ENCODE measurements at regions not wholly inside any gene's neighbourhood (a gene's known extent, or its start where the extent isn't known, plus 50 kb on each side); places are given as distances from the start of the nearest gene placed in this dataset.

DNA sequence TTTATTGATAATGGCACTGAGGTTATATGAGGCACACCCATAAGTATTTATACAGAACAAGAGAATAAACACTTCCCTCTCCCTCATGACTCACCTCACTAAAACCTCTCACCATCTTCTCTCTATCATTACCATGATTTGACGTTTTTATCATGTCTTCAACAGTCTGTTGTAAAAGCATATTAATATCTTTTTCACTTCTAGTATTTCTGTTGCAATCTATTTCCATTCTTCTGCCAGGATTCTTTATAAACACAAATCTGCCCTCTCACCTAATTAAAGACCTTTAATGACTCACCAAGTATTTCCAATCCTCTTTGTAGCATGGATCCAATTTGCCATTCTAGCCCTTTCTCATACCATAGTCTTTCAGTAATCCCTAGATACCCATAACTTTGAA is 527.7 kb downstream of the SLC16A7 start:
- Histone ChIP-seq H3F3A (ENCODE audit: insufficient read depth, low read length, poor library complexity, severe bottlenecking) (no peaks in the 10 kb centered on the region), H3K27ac (ENCODE audit: low read length) (no peak overlapping the region), H4K20me1 (ENCODE audit: insufficient read depth) (no peaks in the 10 kb centered on the region), H3K27me3 (ENCODE audit: insufficient read depth, low read depth, low read length) (no peaks in the 10 kb centered on the region), H3K36me3 (ENCODE audit: insufficient read depth, low read length) (no peaks in the 10 kb centered on the region), H3K9me2 (ENCODE audit: insufficient read depth, low read length) (no peaks in the 10 kb centered on the region), H3K4me2 (ENCODE audit: low read length) (no peak overlapping the region), H2AFZ (ENCODE audit: low read depth, low read length) (no peak overlapping the region), H3K9me3 (ENCODE audit: low read length) (no peaks in the 10 kb centered on the region), H3K9ac (ENCODE audit: low read length) (no peak overlapping the region), H3K79me2 (replicated peaks; ENCODE audit: insufficient read depth, low read length) (no peaks in the 10 kb centered on the region), H3K4me3 (ENCODE audit: low read length) (no peak overlapping the region)
- TF ChIP-seq EP300 (conservative IDR thresholded peaks at IDR 0.05; ENCODE audit: poor library complexity, severe bottlenecking) (no peak), EZH2 (IDR thresholded peaks at IDR 0.05; ENCODE audit: borderline replicate concordance, insufficient read depth, low read length, poor library complexity, severe bottlenecking) (no peak), RAD21 (conservative IDR thresholded peaks at IDR 0.05) (no peak), SMC3 (conservative IDR thresholded peaks at IDR 0.05; ENCODE audit: poor library complexity) (no peak), MXI1 (conservative IDR thresholded peaks at IDR 0.05; ENCODE audit: poor library complexity, severe bottlenecking) (no peak), POLR2AphosphoS5 (IDR thresholded peaks at IDR 0.05) (no peak), TAF1 (IDR thresholded peaks at IDR 0.05; ENCODE audit: low read depth) (no peak)
- TF ChIP-seq, protein P1, sequence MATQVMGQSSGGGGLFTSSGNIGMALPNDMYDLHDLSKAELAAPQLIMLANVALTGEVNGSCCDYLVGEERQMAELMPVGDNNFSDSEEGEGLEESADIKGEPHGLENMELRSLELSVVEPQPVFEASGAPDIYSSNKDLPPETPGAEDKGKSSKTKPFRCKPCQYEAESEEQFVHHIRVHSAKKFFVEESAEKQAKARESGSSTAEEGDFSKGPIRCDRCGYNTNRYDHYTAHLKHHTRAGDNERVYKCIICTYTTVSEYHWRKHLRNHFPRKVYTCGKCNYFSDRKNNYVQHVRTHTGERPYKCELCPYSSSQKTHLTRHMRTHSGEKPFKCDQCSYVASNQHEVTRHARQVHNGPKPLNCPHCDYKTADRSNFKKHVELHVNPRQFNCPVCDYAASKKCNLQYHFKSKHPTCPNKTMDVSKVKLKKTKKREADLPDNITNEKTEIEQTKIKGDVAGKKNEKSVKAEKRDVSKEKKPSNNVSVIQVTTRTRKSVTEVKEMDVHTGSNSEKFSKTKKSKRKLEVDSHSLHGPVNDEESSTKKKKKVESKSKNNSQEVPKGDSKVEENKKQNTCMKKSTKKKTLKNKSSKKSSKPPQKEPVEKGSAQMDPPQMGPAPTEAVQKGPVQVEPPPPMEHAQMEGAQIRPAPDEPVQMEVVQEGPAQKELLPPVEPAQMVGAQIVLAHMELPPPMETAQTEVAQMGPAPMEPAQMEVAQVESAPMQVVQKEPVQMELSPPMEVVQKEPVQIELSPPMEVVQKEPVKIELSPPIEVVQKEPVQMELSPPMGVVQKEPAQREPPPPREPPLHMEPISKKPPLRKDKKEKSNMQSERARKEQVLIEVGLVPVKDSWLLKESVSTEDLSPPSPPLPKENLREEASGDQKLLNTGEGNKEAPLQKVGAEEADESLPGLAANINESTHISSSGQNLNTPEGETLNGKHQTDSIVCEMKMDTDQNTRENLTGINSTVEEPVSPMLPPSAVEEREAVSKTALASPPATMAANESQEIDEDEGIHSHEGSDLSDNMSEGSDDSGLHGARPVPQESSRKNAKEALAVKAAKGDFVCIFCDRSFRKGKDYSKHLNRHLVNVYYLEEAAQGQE (IDR thresholded peaks at IDR 0.05; ENCODE audit: borderline replicate concordance), result no peak
- TF ChIP-seq, protein P2, sequence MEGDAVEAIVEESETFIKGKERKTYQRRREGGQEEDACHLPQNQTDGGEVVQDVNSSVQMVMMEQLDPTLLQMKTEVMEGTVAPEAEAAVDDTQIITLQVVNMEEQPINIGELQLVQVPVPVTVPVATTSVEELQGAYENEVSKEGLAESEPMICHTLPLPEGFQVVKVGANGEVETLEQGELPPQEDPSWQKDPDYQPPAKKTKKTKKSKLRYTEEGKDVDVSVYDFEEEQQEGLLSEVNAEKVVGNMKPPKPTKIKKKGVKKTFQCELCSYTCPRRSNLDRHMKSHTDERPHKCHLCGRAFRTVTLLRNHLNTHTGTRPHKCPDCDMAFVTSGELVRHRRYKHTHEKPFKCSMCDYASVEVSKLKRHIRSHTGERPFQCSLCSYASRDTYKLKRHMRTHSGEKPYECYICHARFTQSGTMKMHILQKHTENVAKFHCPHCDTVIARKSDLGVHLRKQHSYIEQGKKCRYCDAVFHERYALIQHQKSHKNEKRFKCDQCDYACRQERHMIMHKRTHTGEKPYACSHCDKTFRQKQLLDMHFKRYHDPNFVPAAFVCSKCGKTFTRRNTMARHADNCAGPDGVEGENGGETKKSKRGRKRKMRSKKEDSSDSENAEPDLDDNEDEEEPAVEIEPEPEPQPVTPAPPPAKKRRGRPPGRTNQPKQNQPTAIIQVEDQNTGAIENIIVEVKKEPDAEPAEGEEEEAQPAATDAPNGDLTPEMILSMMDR (IDR thresholded peaks at IDR 0.05; ENCODE audit: poor library complexity, severe bottlenecking), result no peak

DNA sequence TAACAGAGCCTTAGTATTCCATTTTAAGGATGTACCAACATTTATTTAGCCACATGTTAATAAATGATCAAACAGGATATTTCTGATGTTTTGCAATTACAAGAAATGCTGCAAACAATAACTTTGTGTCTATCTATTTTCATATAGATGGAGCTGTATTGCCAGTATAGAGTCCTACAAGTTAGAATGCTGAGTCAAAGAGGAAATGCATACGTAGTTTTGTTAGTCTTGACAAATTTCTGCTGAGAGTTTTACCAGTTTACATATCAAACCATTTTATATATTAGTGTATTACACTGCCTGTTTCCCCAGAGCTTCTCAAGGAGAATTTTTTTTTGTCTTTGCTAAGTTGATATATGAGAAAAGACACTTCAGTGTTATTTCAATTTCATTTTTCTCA is 541.7 kb downstream of the SLC16A7 start:
- Histone ChIP-seq H3K36me3 (ENCODE audit: insufficient read depth, low read length) (no peaks in the 10 kb centered on the region), H3K9ac (ENCODE audit: low read length) (no peak overlapping the region), H3K27me3 (ENCODE audit: insufficient read depth, low read depth, low read length) (no peaks in the 10 kb centered on the region), H3K79me2 (replicated peaks; ENCODE audit: insufficient read depth, low read length) (no peaks in the 10 kb centered on the region), H3K4me2 (ENCODE audit: low read length) (no peak overlapping the region), H3K27ac (ENCODE audit: low read length) (no peak overlapping the region), H3K9me2 (ENCODE audit: insufficient read depth, low read length) (no peaks in the 10 kb centered on the region), H3K9me3 (ENCODE audit: low read length) (no peaks in the 10 kb centered on the region), H2AFZ (ENCODE audit: low read depth, low read length) (no peak overlapping the region), H3K4me3 (ENCODE audit: low read length) (no peak overlapping the region), H4K20me1 (ENCODE audit: insufficient read depth) (no peaks in the 10 kb centered on the region), H3F3A (ENCODE audit: insufficient read depth, low read length, poor library complexity, severe bottlenecking) (no peaks in the 10 kb centered on the region)
- TF ChIP-seq, protein P1 (IDR thresholded peaks at IDR 0.05; ENCODE audit: borderline replicate concordance), result no peak
- TF ChIP-seq POLR2AphosphoS5 (IDR thresholded peaks at IDR 0.05) (no peak), EZH2 (IDR thresholded peaks at IDR 0.05; ENCODE audit: borderline replicate concordance, insufficient read depth, low read length, poor library complexity, severe bottlenecking) (no peak)
- TF ChIP-seq, protein P2 (IDR thresholded peaks at IDR 0.05; ENCODE audit: poor library complexity, severe bottlenecking), result no peak

Data from neural cell (in vitro differentiated cells).